ENCODE measurements at regions not wholly inside any gene's neighbourhood (a gene's known extent, or its start where the extent isn't known, plus 50 kb on each side); places are given as distances from the start of the nearest gene placed in this dataset.
"Not testable (repeated sequence)": the region's sequence is repeated elsewhere in the genome, so short reads cannot be mapped to it uniquely, and the experiment has no call there.

GRCh38 chr20:20788308-20788707, 75.9 kb upstream of the RALGAPA2 start:
- Histone ChIP-seq H3K36me3 (ENCODE audit: control insufficient read depth, insufficient read depth, low read length) (no peaks in the 10 kb centered on the region), H3K27me3 (ENCODE audit: control insufficient read depth, insufficient read depth, low read length) (no peaks in the 10 kb centered on the region), H3K4me3 (ENCODE audit: low read depth, low read length) (no peak overlapping the region)
- POLR2A ChIA-PET: no interaction called here
- CTCF ChIA-PET: no interaction called here
- TF ChIP-seq CTCF (IDR thresholded peaks at IDR 0.05; ENCODE audit: insufficient read depth, low read depth, low read length): no peak
- no peak for DNase-seq (ENCODE audit: low read depth)

GRCh38 chr20:20786428-20786827, 74.0 kb upstream of the RALGAPA2 start:
- H3K36me3 ChIP-seq (ENCODE audit: control insufficient read depth, insufficient read depth, low read length): no peaks in the 10 kb centered on the region
- H3K4me3 ChIP-seq (ENCODE audit: low read depth, low read length): no peak overlapping the region
- POLR2A ChIA-PET: no interaction called here
- no peak for DNase-seq (ENCODE audit: low read depth)
- CTCF ChIA-PET: no interaction called here
- no peak for TF ChIP-seq CTCF (IDR thresholded peaks at IDR 0.05; ENCODE audit: insufficient read depth, low read depth, low read length)
- no peaks in the 10 kb centered on the region for H3K27me3 ChIP-seq (ENCODE audit: control insufficient read depth, insufficient read depth, low read length)

DNA sequence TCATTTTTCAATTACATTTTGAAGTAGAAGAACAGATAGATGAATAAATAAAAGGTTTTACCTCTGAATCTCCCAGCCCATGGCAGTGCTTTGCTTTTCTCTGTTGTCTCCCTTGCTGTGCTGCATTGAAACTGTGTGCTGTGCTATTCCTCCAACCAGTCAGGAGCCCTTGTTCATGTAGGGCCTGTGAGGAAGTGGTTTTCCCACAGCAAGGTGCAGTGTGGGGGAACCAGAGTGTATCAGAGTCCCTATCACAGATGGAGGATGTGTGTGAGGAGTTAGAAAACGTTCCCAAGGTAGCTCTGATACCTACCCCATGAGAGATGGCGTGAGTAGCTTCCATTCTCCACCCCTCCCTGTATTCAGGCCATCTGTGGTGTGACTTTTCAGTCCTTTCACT, 72.8 kb upstream of the RALGAPA2 start:
- no peak for TF ChIP-seq CTCF (IDR thresholded peaks at IDR 0.05; ENCODE audit: insufficient read depth, low read depth, low read length)
- H3K27me3 ChIP-seq (ENCODE audit: control insufficient read depth, insufficient read depth, low read length): no peaks in the 10 kb centered on the region
- ChIA-PET CTCF (interaction anchor here (0.9 to 1.1 kb wide), 2 partner anchors 39 to 52 kb away, joined by 3 to 4 read pairs; no protein-coding TSS in a partner anchor), POLR2A (no interaction called here)
- H3K4me3 ChIP-seq (ENCODE audit: low read depth, low read length): no peak overlapping the region
- no peak for DNase-seq (ENCODE audit: low read depth)
- no peaks in the 10 kb centered on the region for H3K36me3 ChIP-seq (ENCODE audit: control insufficient read depth, insufficient read depth, low read length)

- H3K27me3 ChIP-seq (ENCODE audit: control insufficient read depth, insufficient read depth, low read length); H3K36me3 ChIP-seq (ENCODE audit: control insufficient read depth, insufficient read depth, low read length); DNase-seq (ENCODE audit: low read depth); POLR2A ChIA-PET; H3K4me3 ChIP-seq (ENCODE audit: low read depth, low read length): not testable (repeated sequence)
- CTCF ChIA-PET: interaction anchor here (0.9 to 1.3 kb wide), 3 partner anchors 15 to 53 kb away, joined by 3 to 4 read pairs (median 3); no protein-coding TSS in a partner anchor
Observed at GRCh38 chr20:20784450-20784849, 72.0 kb upstream of the RALGAPA2 start.

DNA sequence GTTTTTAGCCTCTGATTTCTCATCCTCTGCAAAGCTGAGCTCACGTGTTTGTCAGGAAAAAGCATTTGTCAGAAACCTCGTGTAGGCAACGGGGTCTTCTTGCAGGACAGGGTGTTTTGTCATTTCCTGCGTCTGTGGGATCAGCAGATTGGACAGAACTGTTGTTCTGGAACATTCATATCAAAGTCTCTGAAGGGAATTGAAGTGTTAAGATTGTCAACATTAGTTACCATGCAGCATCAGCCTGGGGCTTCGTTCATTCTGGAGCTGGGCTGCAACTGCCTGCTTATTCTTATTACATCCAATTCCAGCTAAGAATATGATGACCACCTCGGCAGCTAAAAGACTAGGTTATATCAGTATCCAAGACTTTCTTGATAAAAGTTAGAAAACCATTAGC, 71.0 kb upstream of the RALGAPA2 start:
- no peaks in the 10 kb centered on the region for H3K27me3 ChIP-seq (ENCODE audit: control insufficient read depth, insufficient read depth, low read length)
- no peak for TF ChIP-seq CTCF (IDR thresholded peaks at IDR 0.05; ENCODE audit: insufficient read depth, low read depth, low read length)
- ChIA-PET POLR2A (no interaction called here), CTCF (interaction anchor here (1.3 kb wide), 1 partner anchor 16 kb away, joined by 3 read pairs; no protein-coding TSS in a partner anchor)
- H3K4me3 ChIP-seq (ENCODE audit: low read depth, low read length): no peak overlapping the region
- no peaks in the 10 kb centered on the region for H3K36me3 ChIP-seq (ENCODE audit: control insufficient read depth, insufficient read depth, low read length)
- DNase-seq (ENCODE audit: low read depth): no peak

- Histone ChIP-seq H3K27me3 (ENCODE audit: control insufficient read depth, insufficient read depth, low read length) (no peaks in the 10 kb centered on the region), H3K36me3 (ENCODE audit: control insufficient read depth, insufficient read depth, low read length) (no peaks in the 10 kb centered on the region), H3K4me3 (ENCODE audit: low read depth, low read length) (no peak overlapping the region)
- no peak for TF ChIP-seq CTCF (IDR thresholded peaks at IDR 0.05; ENCODE audit: insufficient read depth, low read depth, low read length)
- CTCF ChIA-PET: no interaction called here
- POLR2A ChIA-PET: no interaction called here
- no peak for DNase-seq (ENCODE audit: low read depth)
Observed at GRCh38 chr20:20782755-20783154, 70.3 kb upstream of the RALGAPA2 start.
